H1 (cell line): ENCODE measurements at regions not wholly inside any gene's neighbourhood (a gene's known extent, or its start where the extent isn't known, plus 50 kb on each side); places are given as distances from the start of the nearest gene placed in this dataset.

Source experiments
- SP4 ChIP-seq: IDR thresholded peaks from 2 replicates; pipeline ENCODE4 v1.6.1; 2012; ENCODE audit warnings: low read length, inconsistent platforms
- TF ChIP-seq, protein P1 (sequence below): IDR thresholded peaks from 2 replicates; pipeline ENCODE4 v1.6.1; 2012; ENCODE audit warnings: low read length, inconsistent platforms

DNA sequence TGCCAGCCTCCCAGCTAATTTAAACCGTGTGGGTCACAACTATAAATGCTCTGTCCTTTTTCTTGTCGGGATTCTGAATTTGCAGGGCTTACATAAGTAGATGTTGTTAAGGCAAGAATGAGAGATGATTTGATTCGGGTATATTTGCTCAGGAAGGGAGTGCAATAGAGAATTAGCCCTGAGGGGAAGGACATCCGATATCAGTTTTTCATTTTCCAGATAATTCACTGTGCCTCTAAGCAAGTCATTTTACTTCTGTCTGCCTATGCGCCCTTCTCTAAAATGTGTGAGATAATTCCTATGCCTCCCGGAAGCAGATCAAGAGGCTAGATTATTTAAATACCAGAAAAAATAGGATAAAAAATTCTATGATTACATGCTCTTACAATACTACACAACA, 300.5 kb downstream of the RMST start (continued):
- TF ChIP-seq, protein P1, sequence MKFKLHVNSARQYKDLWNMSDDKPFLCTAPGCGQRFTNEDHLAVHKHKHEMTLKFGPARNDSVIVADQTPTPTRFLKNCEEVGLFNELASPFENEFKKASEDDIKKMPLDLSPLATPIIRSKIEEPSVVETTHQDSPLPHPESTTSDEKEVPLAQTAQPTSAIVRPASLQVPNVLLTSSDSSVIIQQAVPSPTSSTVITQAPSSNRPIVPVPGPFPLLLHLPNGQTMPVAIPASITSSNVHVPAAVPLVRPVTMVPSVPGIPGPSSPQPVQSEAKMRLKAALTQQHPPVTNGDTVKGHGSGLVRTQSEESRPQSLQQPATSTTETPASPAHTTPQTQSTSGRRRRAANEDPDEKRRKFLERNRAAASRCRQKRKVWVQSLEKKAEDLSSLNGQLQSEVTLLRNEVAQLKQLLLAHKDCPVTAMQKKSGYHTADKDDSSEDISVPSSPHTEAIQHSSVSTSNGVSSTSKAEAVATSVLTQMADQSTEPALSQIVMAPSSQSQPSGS: no peak
- TF ChIP-seq SP4: no peak
